Heart right ventricle (tissue), 16 donors: ENCODE measurements at regions not wholly inside any gene's neighbourhood (a gene's known extent, or its start where the extent isn't known, plus 50 kb on each side); places are given as distances from the start of the nearest gene placed in this dataset.

Experiments
- ATAC-seq, 8 donors: fragments of 200-7000 bp; cut with Tn5 transposase; one replicate each; pipeline ENCODE4 v1.9.1; 2020; ENCODE audit warnings: mild to moderate bottlenecking in 8 of 8, moderate library complexity in 8 of 8, moderate number of reproducible peaks in 1 of 8
- DNase-seq, 2 donors: peaks; one replicate each; pipeline ENCODE4 v3.0.0-alpha.2; 2020
- H3K27ac ChIP-seq, 10 donors: fragments of 200-600 bp; sonication (generic) in 2 of 10; one replicate each; pipeline versions ENCODE4 v1.5.0 to v1.8.0; 2020 to 2022; ENCODE audit warnings: mild to moderate bottlenecking in 3 of 10
- H3K27me3 ChIP-seq, 7 donors: fragments of 200-600 bp; one replicate each; pipeline ENCODE4 v1.8.0; 2021 to 2022; ENCODE audit warnings: mild to moderate bottlenecking in 2 of 7
- H3K36me3 ChIP-seq, 9 donors: fragments of 200-600 bp; sonication (generic) in 1 of 9; one replicate each; pipeline versions ENCODE4 v1.5.0 to v1.8.0; 2020 to 2022; ENCODE audit warnings: mild to moderate bottlenecking in 2 of 9
- H3K4me1 ChIP-seq, 9 donors: fragments of 200-600 bp; sonication (generic) in 1 of 9; one replicate each; pipeline versions ENCODE4 v1.5.0 to v1.8.0; 2020 to 2022; ENCODE audit warnings: mild to moderate bottlenecking in 4 of 9
- H3K4me3 ChIP-seq, 10 donors: fragments of 200-600 bp; sonication (generic) in 2 of 10; one replicate each; pipeline versions ENCODE4 v1.5.0 to v1.8.0; 2020 to 2022; ENCODE audit warnings: mild to moderate bottlenecking in 7 of 10, moderate library complexity in 2 of 10
- H3K9me3 ChIP-seq, 11 donors: fragments of 200-600 bp in 10 of 11; sonication (generic) in 2 of 11; one replicate each; pipeline versions ENCODE4 v1.5.0 to v1.8.0; 2013 to 2022; ENCODE audit warnings: mild to moderate bottlenecking in 2 of 11, control low read depth in 1 of 11, moderate library complexity in 1 of 11
- CTCF ChIP-seq, 9 donors: fragments of 200-600 bp; sonication (generic) in 2 of 9; IDR thresholded peaks; one replicate each; pipeline versions ENCODE4 v1.5.0 to v1.8.0; 2021 to 2022; ENCODE audit warnings: antibody characterized with exemption in 9 of 9, mild to moderate bottlenecking in 5 of 9, moderate library complexity in 1 of 9
- whole genome bisulfite sequencing, 2 donors: extraction: QIAGEN DNeasy Blood & Tissue Kit; methylation state at CpG; one replicate each; pipeline ENCODE4 v1.1.7; 2013; ENCODE audit warnings: inconsistent platforms in 1 of 2; 5-methylcytosine and 5-hydroxymethylcytosine counted together
- intact Hi-C, 10 donors: fragments of 100-400 bp; cut with DNase I; formaldehyde crosslinking; loops; one replicate each; pipeline versions ENCODE4 v1.11.1 to v1.14.2; 2022
- donor health status: Arrhythmogenic right ventricular cardiomyopathy.
- donor health status: ischemic (EF 13 %, LVEDD 7.1; RV severe dilation, severe dysfunction).
- donor health status: healthy with polysubstance abuse.
- donor health status: DM: no; HTN: yes; CAD: no.
- donor health status: DM: no; HTN: no; CAD: no.
- donor health status: ischemic (EF 25% LVEDD 6.9; RV normal size, moderate dysfunction).
- donor health status: ischemic (EF 25% LVEDD 5.7; RV mildly dilated, moderate dysfunction).
- donor health status: healthy.
- donor health status: DM: yes; HTN: yes; CAD: no.
- donor health status: Ischemic cardiomyopathy.
- donor health status: ischemic (EF 35%, LVEDD 5.7; RV mildly dilated, moderate dysfunction).
- donor health status: nonischemic (EF 11% LVEDD 7.7; RV severe dilation, severe dysfunction).
- donor health status: DM: yes; HTN: yes; CAD: no.
- donor health status: PGD.
- donor health status: ischemic (EF 29% LVEDD 5.4; RV normal size, mild dysfunction).
- donor health status: nonischemic (EF 23%, LVEDD 6.1; RV moderate dilation, normal function).

GRCh38 chr12:18139989-18140596, 50.1 kb upstream of the RERGL start:
- ATAC-seq: no peak
- H3K27me3 ChIP-seq: no peaks in the 10 kb centered on the region
- H3K4me1 ChIP-seq: peaks cover 0 to 21% (median 0%) of the 10 kb centered on the region in 9 donors
- TF ChIP-seq CTCF (IDR thresholded peaks at IDR 0.05): peak; percentile 24 to 71 (median 67)
- no peaks in the 10 kb centered on the region for H3K36me3 ChIP-seq
- H3K27ac ChIP-seq: no peak overlapping the region
- intact Hi-C loops: loop anchor here in 3 of 10 donors (5.0 to 10.0 kb wide), 3 partner anchors 82 to 182 kb away; no protein-coding TSS in a partner anchor
- no peak overlapping the region for H3K4me3 ChIP-seq
- DNase-seq: no peak
- no peaks in the 10 kb centered on the region for H3K9me3 ChIP-seq
- WGBS, 2 donors: 0 to 6% methylated on average over 1 of the region's 1 CpG
